Erythroblast (primary cell): ENCODE measurements at regions not wholly inside any gene's neighbourhood (a gene's known extent, or its start where the extent isn't known, plus 50 kb on each side); places are given as distances from the start of the nearest gene placed in this dataset.

ENCODE experiments used
- GATA1 ChIP-seq: IDR thresholded peaks from 2 replicates; pipeline ENCODE4 v1.6.1; 2011; ENCODE audit warnings: low read depth, mild to moderate bottlenecking, control low read depth, low read length, moderate library complexity
- POLR2A ChIP-seq: IDR thresholded peaks from 2 replicates; pipeline ENCODE4 v1.6.1; 2011; ENCODE audit warnings: mild to moderate bottlenecking, low read length

- no peak for TF ChIP-seq POLR2A
- TF ChIP-seq GATA1: no peak
Measured at GRCh38 chr22:47811971-47812370, 1049.5 kb downstream of the TBC1D22A start.
